Natural killer cell (primary cell): ENCODE measurements at regions not wholly inside any gene's neighbourhood (a gene's known extent, or its start where the extent isn't known, plus 50 kb on each side); places are given as distances from the start of the nearest gene placed in this dataset.

ENCODE experiments used
- ATAC-seq, 3 donors: fragments of 150-1000 bp in 2 of 3; fragments of 200-7000 bp in 1 of 3; cut with Tn5 transposase; 1 replicate in 1 of 3; 2 replicates in 2 of 3; pipeline ENCODE4 v1.10.0; 2021; ENCODE audit warnings: mild to moderate bottlenecking in 2 of 3, moderate library complexity in 2 of 3
- DNase-seq, 2 donors: peaks; one replicate each; pipeline versions ENCODE4 v3.0.0 to v3.0.0-alpha.2; 2013 to 2021; ENCODE audit warnings: mixed read lengths in 1 of 2
- H3K27ac ChIP-seq: one replicate; pipeline ENCODE4 v1.5.1; 2013; ENCODE audit warnings: mild to moderate bottlenecking, low read length
- H3K27me3 ChIP-seq: one replicate; pipeline ENCODE4 v1.6.1; 2013; ENCODE audit warnings: low read length; ENCODE audit not compliant: control insufficient read depth, insufficient read depth
- H3K36me3 ChIP-seq: one replicate; pipeline ENCODE4 v1.6.1; 2013; ENCODE audit warnings: low read length; ENCODE audit not compliant: control insufficient read depth, insufficient read depth
- H3K4me1 ChIP-seq: one replicate; pipeline ENCODE4 v1.6.1; 2013; ENCODE audit warnings: low read length; ENCODE audit not compliant: control insufficient read depth, insufficient read depth
- H3K4me3 ChIP-seq: one replicate; pipeline ENCODE4 v1.5.1; 2013; ENCODE audit warnings: low read length
- H3K9me3 ChIP-seq: one replicate; pipeline ENCODE4 v1.6.1; 2013; ENCODE audit warnings: low read length; ENCODE audit not compliant: control insufficient read depth, insufficient read depth
- H3K27ac Mint-ChIP-seq, 2 donors: one replicate each; pipeline ENCODE4 v1.8.0; 2022; ENCODE audit warnings: mild to moderate bottlenecking in 2 of 2, mixed read lengths in 2 of 2, moderate library complexity in 1 of 2
- H3K27me3 Mint-ChIP-seq, 2 donors: one replicate each; pipeline ENCODE4 v1.8.0; 2022; ENCODE audit warnings: low read depth in 2 of 2, mixed read lengths in 2 of 2
- H3K36me3 Mint-ChIP-seq: one replicate; pipeline ENCODE4 v1.8.0; 2022; ENCODE audit warnings: mixed read lengths
- H3K4me1 Mint-ChIP-seq, 2 donors: one replicate each; pipeline ENCODE4 v1.8.0; 2022; ENCODE audit warnings: mixed read lengths in 2 of 2
- H3K4me3 Mint-ChIP-seq: one replicate; pipeline ENCODE4 v1.8.0; 2022; ENCODE audit warnings: mild to moderate bottlenecking, moderate library complexity, mixed read lengths
- H3K9me3 Mint-ChIP-seq, 2 donors: one replicate each; pipeline ENCODE4 v1.8.0; 2022; ENCODE audit warnings: mixed read lengths in 2 of 2
- WGBS: methylation state at CpG from one replicate; pipeline ENCODE4 v1.1.7; 2013; ENCODE audit warnings: missing lambda C conversion rate; ENCODE audit not compliant: insufficient coverage; 5-methylcytosine and 5-hydroxymethylcytosine counted together
- intact Hi-C: fragments of 100-400 bp; cut with micrococcal nuclease; formaldehyde crosslinking; loops from one replicate; pipeline ENCODE4 v1.14.2; 2022
- TF ChIP-seq, protein P1 (sequence below): fragments of 200-600 bp; IDR thresholded peaks from one replicate; pipeline ENCODE4 v1.8.0; 2022; ENCODE audit warnings: antibody characterized with exemption

DNA sequence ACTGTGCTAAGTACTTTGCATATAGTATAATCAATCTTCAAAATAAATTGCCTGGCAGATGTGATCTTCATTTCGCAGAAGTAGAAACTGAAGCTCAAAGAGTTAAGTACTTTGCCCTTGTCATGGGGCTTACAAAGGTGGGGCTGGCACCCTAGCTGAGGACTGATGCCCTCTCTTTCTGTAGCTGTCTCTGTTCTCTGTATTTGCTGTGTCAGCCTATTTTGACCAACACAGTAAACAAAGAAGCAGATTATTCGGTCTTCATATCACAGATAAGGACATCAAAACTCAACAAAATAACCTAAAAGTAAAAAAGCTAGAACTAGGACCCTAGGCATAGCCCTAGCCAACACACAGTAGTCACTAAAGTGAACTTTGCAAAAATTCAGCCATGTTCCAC is 570.5 kb upstream of the TENM3 start:
- Histone ChIP-seq H3K36me3 (no peaks in the 10 kb centered on the region), H3K27ac (no peak overlapping the region), H3K4me3 (no peak overlapping the region), H3K9me3 (peaks cover 3% of the 10 kb centered on the region), H3K4me1 (no peaks in the 10 kb centered on the region), H3K27me3 (no peaks in the 10 kb centered on the region)
- no peaks in the 10 kb centered on the region for H3K36me3 Mint-ChIP-seq
- H3K4me3 Mint-ChIP-seq, result no peak overlapping the region
- no peak overlapping the region for H3K27ac Mint-ChIP-seq
- H3K9me3 Mint-ChIP-seq, result peaks cover 4 to 9% of the 10 kb centered on the region in 2 donors
- H3K27me3 Mint-ChIP-seq, result no peaks in the 10 kb centered on the region
- no peaks in the 10 kb centered on the region for H3K4me1 Mint-ChIP-seq
- TF ChIP-seq, protein P1, sequence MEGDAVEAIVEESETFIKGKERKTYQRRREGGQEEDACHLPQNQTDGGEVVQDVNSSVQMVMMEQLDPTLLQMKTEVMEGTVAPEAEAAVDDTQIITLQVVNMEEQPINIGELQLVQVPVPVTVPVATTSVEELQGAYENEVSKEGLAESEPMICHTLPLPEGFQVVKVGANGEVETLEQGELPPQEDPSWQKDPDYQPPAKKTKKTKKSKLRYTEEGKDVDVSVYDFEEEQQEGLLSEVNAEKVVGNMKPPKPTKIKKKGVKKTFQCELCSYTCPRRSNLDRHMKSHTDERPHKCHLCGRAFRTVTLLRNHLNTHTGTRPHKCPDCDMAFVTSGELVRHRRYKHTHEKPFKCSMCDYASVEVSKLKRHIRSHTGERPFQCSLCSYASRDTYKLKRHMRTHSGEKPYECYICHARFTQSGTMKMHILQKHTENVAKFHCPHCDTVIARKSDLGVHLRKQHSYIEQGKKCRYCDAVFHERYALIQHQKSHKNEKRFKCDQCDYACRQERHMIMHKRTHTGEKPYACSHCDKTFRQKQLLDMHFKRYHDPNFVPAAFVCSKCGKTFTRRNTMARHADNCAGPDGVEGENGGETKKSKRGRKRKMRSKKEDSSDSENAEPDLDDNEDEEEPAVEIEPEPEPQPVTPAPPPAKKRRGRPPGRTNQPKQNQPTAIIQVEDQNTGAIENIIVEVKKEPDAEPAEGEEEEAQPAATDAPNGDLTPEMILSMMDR, result no peak
- intact Hi-C loops, result no loop called here
- no peak for ATAC-seq
- no peak for DNase-seq
- 84% methylated on average over 2 of the region's 2 CpGs for WGBS

DNA sequence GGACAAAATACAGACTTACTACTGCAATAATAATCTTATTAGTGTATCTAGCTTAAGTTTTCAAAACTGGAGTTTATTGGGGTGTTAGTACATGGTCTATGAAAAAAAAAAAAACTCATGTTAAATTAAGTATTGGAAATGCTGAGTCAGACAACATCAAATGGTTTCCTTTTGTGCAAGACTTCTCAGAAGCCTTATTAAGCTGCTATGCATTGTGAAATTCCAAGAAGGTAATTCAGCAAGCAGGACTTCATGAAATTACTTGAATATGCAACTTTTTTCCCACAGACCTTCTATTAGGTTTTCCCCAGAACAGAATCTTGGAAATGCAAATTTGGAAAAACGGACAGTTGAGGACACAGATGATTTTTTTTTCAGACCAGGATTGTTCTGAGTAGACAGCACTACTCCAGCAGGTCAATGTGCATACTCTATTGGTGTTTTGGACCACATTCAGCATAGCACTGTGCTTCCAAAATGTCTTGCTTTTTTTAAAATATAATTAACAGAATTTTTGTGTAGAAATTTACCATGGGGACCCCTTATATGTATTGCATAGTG is 568.8 kb upstream of the TENM3 start:
- TF ChIP-seq, protein P1, result no peak
- ATAC-seq, result no peak

DNA sequence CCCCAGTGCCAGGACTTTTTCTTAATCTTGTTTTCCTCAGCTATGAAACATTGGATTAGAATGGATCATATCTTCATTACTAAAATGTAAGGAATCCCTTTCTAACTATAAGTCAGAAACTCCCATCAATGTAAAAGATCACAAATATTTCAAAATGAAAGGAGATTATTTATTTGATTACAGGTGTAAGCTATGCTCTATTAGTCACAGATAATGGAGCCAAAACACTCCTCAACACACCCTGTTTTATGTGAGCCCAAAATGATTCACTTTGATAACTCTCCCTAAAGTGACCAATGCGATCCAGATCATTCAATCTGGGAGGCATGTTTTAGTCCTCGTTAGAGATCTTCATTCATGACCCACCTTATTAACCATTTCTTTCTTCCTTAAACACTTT is 566.7 kb upstream of the TENM3 start:
- H3K4me3 Mint-ChIP-seq, result no peak overlapping the region
- Histone ChIP-seq H3K27me3 (no peaks in the 10 kb centered on the region), H3K27ac (no peak overlapping the region), H3K4me3 (no peak overlapping the region), H3K36me3 (no peaks in the 10 kb centered on the region), H3K4me1 (no peaks in the 10 kb centered on the region), H3K9me3 (no peaks in the 10 kb centered on the region)
- DNase-seq, result no peak
- H3K27ac Mint-ChIP-seq, result no peak overlapping the region
- WGBS, result 63% methylated on average over 2 of the region's 2 CpGs
- H3K9me3 Mint-ChIP-seq, result peaks cover 2 to 12% of the 10 kb centered on the region in 2 donors
- H3K36me3 Mint-ChIP-seq, result no peaks in the 10 kb centered on the region
- TF ChIP-seq, protein P1, result no peak
- no peaks in the 10 kb centered on the region for H3K4me1 Mint-ChIP-seq
- no peaks in the 10 kb centered on the region for H3K27me3 Mint-ChIP-seq
- intact Hi-C loops, result no loop called here
- no peak for ATAC-seq

More for the DNA sequence above, 568.8 kb upstream of the TENM3 start:
- H3K9me3 Mint-ChIP-seq, result peaks cover 2 to 12% of the 10 kb centered on the region in 2 donors
- intact Hi-C loops, result no loop called here
- H3K36me3 Mint-ChIP-seq, result no peaks in the 10 kb centered on the region
- no peaks in the 10 kb centered on the region for H3K36me3 ChIP-seq
- H3K4me3 Mint-ChIP-seq, result no peak overlapping the region
- H3K4me1 Mint-ChIP-seq, result no peaks in the 10 kb centered on the region
- no peak overlapping the region for H3K27ac Mint-ChIP-seq
- H3K27ac ChIP-seq, result no peak overlapping the region
- H3K9me3 ChIP-seq, result no peaks in the 10 kb centered on the region
- no peaks in the 10 kb centered on the region for H3K4me1 ChIP-seq
- H3K4me3 ChIP-seq, result no peak overlapping the region
- no peak for DNase-seq
- no peaks in the 10 kb centered on the region for H3K27me3 Mint-ChIP-seq
- WGBS, result 48% methylated on average over 1 of the region's 1 CpG
- H3K27me3 ChIP-seq, result no peaks in the 10 kb centered on the region

DNA sequence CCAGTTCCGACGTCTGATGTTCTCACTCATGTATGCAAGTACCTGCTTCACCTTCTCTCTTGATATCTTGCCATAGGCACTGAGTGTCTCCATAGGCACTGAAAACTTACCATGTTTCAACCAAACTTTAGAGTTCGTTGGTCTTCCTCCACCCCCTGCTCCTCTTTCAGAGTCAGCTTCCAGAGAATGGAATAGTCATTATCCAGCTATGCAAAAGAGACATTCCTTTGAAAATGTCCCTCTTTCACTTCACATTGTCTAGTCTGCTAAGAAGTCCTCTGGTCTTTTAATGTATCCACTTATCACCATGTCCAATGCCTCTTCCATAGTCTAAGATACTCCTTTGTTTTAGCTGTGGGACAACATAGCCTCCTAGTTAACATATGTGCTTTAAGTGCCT is 566.0 kb upstream of the TENM3 start:
- H3K36me3 Mint-ChIP-seq, result no peaks in the 10 kb centered on the region
- DNase-seq (no peak), ATAC-seq (no peak)
- Histone ChIP-seq H3K27me3 (no peaks in the 10 kb centered on the region), H3K4me3 (no peak overlapping the region), H3K4me1 (no peaks in the 10 kb centered on the region), H3K36me3 (no peaks in the 10 kb centered on the region), H3K9me3 (no peaks in the 10 kb centered on the region), H3K27ac (no peak overlapping the region)
- intact Hi-C loops, result no loop called here
- H3K4me3 Mint-ChIP-seq, result no peak overlapping the region
- no peak overlapping the region for H3K27ac Mint-ChIP-seq
- H3K27me3 Mint-ChIP-seq, result no peaks in the 10 kb centered on the region
- H3K9me3 Mint-ChIP-seq, result peaks cover 2 to 12% of the 10 kb centered on the region in 2 donors
- TF ChIP-seq, protein P1, result no peak
- no peaks in the 10 kb centered on the region for H3K4me1 Mint-ChIP-seq
- 88% methylated on average over 3 of the region's 3 CpGs for WGBS
